Adrenal gland (tissue), 5 donors: ENCODE measurements at regions not wholly inside any gene's neighbourhood (a gene's known extent, or its start where the extent isn't known, plus 50 kb on each side); places are given as distances from the start of the nearest gene placed in this dataset.

Experiments
- POLR2A ChIP-seq, 2 donors: fragments of 450-650 bp; IDR thresholded peaks; one replicate each; pipeline ENCODE4 v1.6.1; 2017; ENCODE audit warnings: antibody characterized with exemption in 2 of 2, mild to moderate bottlenecking in 2 of 2, moderate library complexity in 1 of 2
- TF ChIP-seq, protein P1 (sequence below), 6 experiments: fragments of 450-650 bp in 4 of 6; fragments of 200-600 bp in 2 of 6; sonication (generic) in 1 of 6; IDR thresholded peaks; 1 replicate in 5 of 6; 2 replicates in 1 of 6; pipeline versions ENCODE4 v1.5.1 to v1.8.0; 2016 to 2021; ENCODE audit warnings: antibody characterized with exemption in 6 of 6, mild to moderate bottlenecking in 2 of 6, moderate library complexity in 1 of 6
- donor health status: DM: no; HTN: no; CAD: no.

DNA sequence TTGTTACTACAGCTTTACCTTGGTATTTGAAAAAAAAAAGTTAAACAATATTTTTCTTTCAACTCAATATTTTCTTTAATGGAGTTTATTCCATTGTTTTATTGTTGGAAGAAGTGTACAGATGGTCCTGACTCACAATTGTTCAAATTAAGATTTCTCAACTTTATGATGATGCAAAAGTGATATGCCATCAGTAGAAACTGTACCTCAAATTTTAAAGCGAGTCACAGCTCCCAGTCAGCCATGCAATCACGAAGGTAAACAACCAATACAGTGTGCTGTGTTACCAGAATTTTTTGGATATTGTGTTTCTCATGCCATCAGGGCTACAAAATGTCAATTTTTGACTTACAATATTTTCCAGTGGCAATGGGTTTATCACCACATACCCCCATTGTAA, 54.0 kb upstream of the COL5A2 start:
- no peak for TF ChIP-seq POLR2A (IDR thresholded peaks at IDR 0.05)
- TF ChIP-seq, protein P1, sequence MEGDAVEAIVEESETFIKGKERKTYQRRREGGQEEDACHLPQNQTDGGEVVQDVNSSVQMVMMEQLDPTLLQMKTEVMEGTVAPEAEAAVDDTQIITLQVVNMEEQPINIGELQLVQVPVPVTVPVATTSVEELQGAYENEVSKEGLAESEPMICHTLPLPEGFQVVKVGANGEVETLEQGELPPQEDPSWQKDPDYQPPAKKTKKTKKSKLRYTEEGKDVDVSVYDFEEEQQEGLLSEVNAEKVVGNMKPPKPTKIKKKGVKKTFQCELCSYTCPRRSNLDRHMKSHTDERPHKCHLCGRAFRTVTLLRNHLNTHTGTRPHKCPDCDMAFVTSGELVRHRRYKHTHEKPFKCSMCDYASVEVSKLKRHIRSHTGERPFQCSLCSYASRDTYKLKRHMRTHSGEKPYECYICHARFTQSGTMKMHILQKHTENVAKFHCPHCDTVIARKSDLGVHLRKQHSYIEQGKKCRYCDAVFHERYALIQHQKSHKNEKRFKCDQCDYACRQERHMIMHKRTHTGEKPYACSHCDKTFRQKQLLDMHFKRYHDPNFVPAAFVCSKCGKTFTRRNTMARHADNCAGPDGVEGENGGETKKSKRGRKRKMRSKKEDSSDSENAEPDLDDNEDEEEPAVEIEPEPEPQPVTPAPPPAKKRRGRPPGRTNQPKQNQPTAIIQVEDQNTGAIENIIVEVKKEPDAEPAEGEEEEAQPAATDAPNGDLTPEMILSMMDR (IDR thresholded peaks at IDR 0.05), result no peak
